COLO829 (cell line): ENCODE measurements at regions not wholly inside any gene's neighbourhood (a gene's known extent, or its start where the extent isn't known, plus 50 kb on each side); places are given as distances from the start of the nearest gene placed in this dataset.

Source experiments
- DNase-seq: peaks from one replicate; pipeline ENCODE4 v3.0.0; 2012; ENCODE audit warnings: low spot score

GRCh38 chr5:4520559-4520958 is 619.6 kb upstream of the ADAMTS16 start:
- DNase-seq, result no peak

GRCh38 chr5:4523038-4523437 is 617.1 kb upstream of the ADAMTS16 start:
- DNase-seq, result no peak

- no peak for DNase-seq
Measured at GRCh38 chr5:4531756-4532704, 608.1 kb upstream of the ADAMTS16 start.

GRCh38 chr5:4532705-4533080 is 607.4 kb upstream of the ADAMTS16 start:
- no peak for DNase-seq

GRCh38 chr5:4533457-4534105 is 606.5 kb upstream of the ADAMTS16 start:
- no peak for DNase-seq

- DNase-seq, result no peak
Measured at GRCh38 chr5:4537489-4537888, 602.6 kb upstream of the ADAMTS16 start.

GRCh38 chr5:4540375-4541173 is 599.6 kb upstream of the ADAMTS16 start:
- no peak for DNase-seq

- no peak for DNase-seq
Measured at GRCh38 chr5:4541334-4541733, 598.8 kb upstream of the ADAMTS16 start.

GRCh38 chr5:4542145-4542778 is 597.9 kb upstream of the ADAMTS16 start:
- DNase-seq, result no peak

- no peak for DNase-seq
Measured at GRCh38 chr5:4544049-4544670, 596.0 kb upstream of the ADAMTS16 start.

GRCh38 chr5:4547547-4547946 is 592.6 kb upstream of the ADAMTS16 start:
- no peak for DNase-seq

- DNase-seq, result no peak
Measured at GRCh38 chr5:4548341-4548740, 591.8 kb upstream of the ADAMTS16 start.

- DNase-seq, result no peak
Measured at GRCh38 chr5:4549351-4549750, 590.8 kb upstream of the ADAMTS16 start.

GRCh38 chr5:4551034-4551433 is 589.1 kb upstream of the ADAMTS16 start:
- DNase-seq, result no peak

GRCh38 chr5:4553130-4553529 is 587.0 kb upstream of the ADAMTS16 start:
- DNase-seq, result no peak

- no peak for DNase-seq
Measured at GRCh38 chr5:4553978-4554377, 586.2 kb upstream of the ADAMTS16 start.

GRCh38 chr5:4555725-4556285 is 584.3 kb upstream of the ADAMTS16 start:
- no peak for DNase-seq

GRCh38 chr5:4561403-4561802 is 578.7 kb upstream of the ADAMTS16 start:
- DNase-seq, result no peak

GRCh38 chr5:4563400-4563799 is 576.7 kb upstream of the ADAMTS16 start:
- no peak for DNase-seq

GRCh38 chr5:4570047-4570995 is 569.8 kb upstream of the ADAMTS16 start:
- DNase-seq, result peak; percentile 54
